ENCODE measurements at regions not wholly inside any gene's neighbourhood (a gene's known extent, or its start where the extent isn't known, plus 50 kb on each side); places are given as distances from the start of the nearest gene placed in this dataset.

GRCh38 chr12:131478468-131478867 is 232.4 kb upstream of the SFSWAP start:
- H3K27me3 Mint-ChIP-seq = no peaks in the 10 kb centered on the region
- DNase-seq = no peak
- no peak overlapping the region for H3K27ac Mint-ChIP-seq
- H3K4me1 Mint-ChIP-seq (ENCODE audit: low read depth) = no peaks in the 10 kb centered on the region
- H3K4me3 Mint-ChIP-seq = no peak overlapping the region
- ChIA-PET POLR2A (no interaction called here), CTCF (no interaction called here)
- H3K36me3 Mint-ChIP-seq = no peaks in the 10 kb centered on the region
- no peaks in the 10 kb centered on the region for H3K9me3 Mint-ChIP-seq
- intact Hi-C loops (cut with micrococcal nuclease) = no loop called here

GRCh38 chr12:131482199-131482598 is 228.7 kb upstream of the SFSWAP start:
- CTCF ChIA-PET = no interaction called here
- Mint-ChIP-seq H3K36me3 (no peaks in the 10 kb centered on the region), H3K27ac (no peak overlapping the region), H3K9me3 (no peaks in the 10 kb centered on the region), H3K4me1 (ENCODE audit: low read depth) (peaks cover 4% of the 10 kb centered on the region), H3K4me3 (no peak overlapping the region), H3K27me3 (no peaks in the 10 kb centered on the region)
- POLR2A ChIA-PET = no interaction called here
- intact Hi-C loops (cut with micrococcal nuclease) = no loop called here
- DNase-seq = no peak

- Mint-ChIP-seq H3K27ac (no peak overlapping the region), H3K4me1 (ENCODE audit: low read depth) (peaks cover 9% of the 10 kb centered on the region), H3K4me3 (no peak overlapping the region), H3K36me3 (no peaks in the 10 kb centered on the region), H3K27me3 (no peaks in the 10 kb centered on the region), H3K9me3 (no peaks in the 10 kb centered on the region)
- intact Hi-C loops (cut with micrococcal nuclease) = no loop called here
- ChIA-PET POLR2A (no interaction called here), CTCF (no interaction called here)
- DNase-seq = no peak
Measured at GRCh38 chr12:131482686-131483085, 228.2 kb upstream of the SFSWAP start.

GRCh38 chr12:131486451-131487230 is 224.2 kb upstream of the SFSWAP start:
- H3K27me3 Mint-ChIP-seq = no peaks in the 10 kb centered on the region
- peaks cover 13% of the 10 kb centered on the region for H3K4me1 Mint-ChIP-seq (ENCODE audit: low read depth)
- ChIA-PET CTCF (no interaction called here), POLR2A (no interaction called here)
- no peaks in the 10 kb centered on the region for H3K36me3 Mint-ChIP-seq
- intact Hi-C loops (cut with micrococcal nuclease) = no loop called here
- no peak overlapping the region for H3K27ac Mint-ChIP-seq
- H3K4me3 Mint-ChIP-seq = no peak overlapping the region
- no peaks in the 10 kb centered on the region for H3K9me3 Mint-ChIP-seq
- no peak for DNase-seq

GRCh38 chr12:131487388-131488124 is 223.3 kb upstream of the SFSWAP start:
- ChIA-PET POLR2A (no interaction called here), CTCF (no interaction called here)
- intact Hi-C loops (cut with micrococcal nuclease) = no loop called here
- Mint-ChIP-seq H3K27me3 (no peaks in the 10 kb centered on the region), H3K27ac (peak overlapping the region; percentile 71), H3K36me3 (no peaks in the 10 kb centered on the region), H3K9me3 (no peaks in the 10 kb centered on the region), H3K4me3 (no peak overlapping the region), H3K4me1 (ENCODE audit: low read depth) (peaks cover 13% of the 10 kb centered on the region)
- peak; percentile 45 for DNase-seq

GRCh38 chr12:131489718-131490117 is 221.2 kb upstream of the SFSWAP start:
- Mint-ChIP-seq H3K4me3 (no peak overlapping the region), H3K9me3 (no peaks in the 10 kb centered on the region), H3K36me3 (no peaks in the 10 kb centered on the region), H3K4me1 (ENCODE audit: low read depth) (peaks cover 13% of the 10 kb centered on the region), H3K27ac (no peak overlapping the region), H3K27me3 (no peaks in the 10 kb centered on the region)
- DNase-seq = no peak
- intact Hi-C loops (cut with micrococcal nuclease) = no loop called here
- ChIA-PET POLR2A (no interaction called here), CTCF (no interaction called here)

- no peak overlapping the region for H3K27ac Mint-ChIP-seq
- POLR2A ChIA-PET = no interaction called here
- intact Hi-C loops (cut with micrococcal nuclease) = no loop called here
- H3K36me3 Mint-ChIP-seq = no peaks in the 10 kb centered on the region
- DNase-seq = no peak
- CTCF ChIA-PET = no interaction called here
- no peaks in the 10 kb centered on the region for H3K9me3 Mint-ChIP-seq
- H3K4me1 Mint-ChIP-seq (ENCODE audit: low read depth) = peaks cover 13% of the 10 kb centered on the region
- no peaks in the 10 kb centered on the region for H3K27me3 Mint-ChIP-seq
- no peak overlapping the region for H3K4me3 Mint-ChIP-seq
Measured at GRCh38 chr12:131491155-131491554, 219.7 kb upstream of the SFSWAP start.

GRCh38 chr12:131491916-131492490 is 218.9 kb upstream of the SFSWAP start:
- ChIA-PET POLR2A (no interaction called here), CTCF (no interaction called here)
- Mint-ChIP-seq H3K4me3 (no peak overlapping the region), H3K27me3 (no peaks in the 10 kb centered on the region), H3K9me3 (no peaks in the 10 kb centered on the region), H3K36me3 (no peaks in the 10 kb centered on the region), H3K27ac (no peak overlapping the region), H3K4me1 (ENCODE audit: low read depth) (peaks cover 11% of the 10 kb centered on the region)
- no peak for DNase-seq
- intact Hi-C loops (cut with micrococcal nuclease) = no loop called here

GRCh38 chr12:131493068-131493826 is 217.6 kb upstream of the SFSWAP start:
- H3K27me3 Mint-ChIP-seq = no peaks in the 10 kb centered on the region
- H3K36me3 Mint-ChIP-seq = no peaks in the 10 kb centered on the region
- H3K9me3 Mint-ChIP-seq = no peaks in the 10 kb centered on the region
- ChIA-PET CTCF (no interaction called here), POLR2A (no interaction called here)
- H3K27ac Mint-ChIP-seq = no peak overlapping the region
- H3K4me3 Mint-ChIP-seq = no peak overlapping the region
- DNase-seq = no peak
- H3K4me1 Mint-ChIP-seq (ENCODE audit: low read depth) = no peaks in the 10 kb centered on the region
- intact Hi-C loops (cut with micrococcal nuclease) = no loop called here

- H3K4me1 Mint-ChIP-seq (ENCODE audit: low read depth) = peaks cover 2% of the 10 kb centered on the region
- H3K9me3 Mint-ChIP-seq = no peaks in the 10 kb centered on the region
- intact Hi-C loops (cut with micrococcal nuclease) = no loop called here
- DNase-seq = no peak
- no peaks in the 10 kb centered on the region for H3K36me3 Mint-ChIP-seq
- POLR2A ChIA-PET = no interaction called here
- no peak overlapping the region for H3K4me3 Mint-ChIP-seq
- peaks cover 2% of the 10 kb centered on the region for H3K27me3 Mint-ChIP-seq
- CTCF ChIA-PET = no interaction called here
- no peak overlapping the region for H3K27ac Mint-ChIP-seq
Measured at GRCh38 chr12:131494216-131494615, 216.7 kb upstream of the SFSWAP start.

- H3K9me3 Mint-ChIP-seq = no peaks in the 10 kb centered on the region
- H3K36me3 Mint-ChIP-seq = no peaks in the 10 kb centered on the region
- no peak overlapping the region for H3K27ac Mint-ChIP-seq
- no peak for DNase-seq
- peaks cover 7% of the 10 kb centered on the region for H3K4me1 Mint-ChIP-seq (ENCODE audit: low read depth)
- intact Hi-C loops (cut with micrococcal nuclease) = no loop called here
- H3K27me3 Mint-ChIP-seq = peaks cover 2% of the 10 kb centered on the region
- no peak overlapping the region for H3K4me3 Mint-ChIP-seq
- ChIA-PET POLR2A (no interaction called here), CTCF (no interaction called here)
Measured at GRCh38 chr12:131494741-131495524, 216.0 kb upstream of the SFSWAP start.

GRCh38 chr12:131497966-131498365 is 212.9 kb upstream of the SFSWAP start:
- peaks cover 2% of the 10 kb centered on the region for H3K27me3 Mint-ChIP-seq
- no peak overlapping the region for H3K4me3 Mint-ChIP-seq
- intact Hi-C loops (cut with micrococcal nuclease) = no loop called here
- H3K4me1 Mint-ChIP-seq (ENCODE audit: low read depth) = peaks cover 9% of the 10 kb centered on the region
- no peak for DNase-seq
- H3K9me3 Mint-ChIP-seq = no peaks in the 10 kb centered on the region
- no peaks in the 10 kb centered on the region for H3K36me3 Mint-ChIP-seq
- POLR2A ChIA-PET = no interaction called here
- no peak overlapping the region for H3K27ac Mint-ChIP-seq
- CTCF ChIA-PET = no interaction called here
